ENCODE measurements at regions not wholly inside any gene's neighbourhood (a gene's known extent, or its start where the extent isn't known, plus 50 kb on each side); places are given as distances from the start of the nearest gene placed in this dataset.

GRCh38 chr13:38415233-38415632 lies 65.6 kb downstream of the UFM1 start:
- H3K4me3 ChIP-seq (ENCODE audit: low read depth, low read length): no peak overlapping the region
- no peak for TF ChIP-seq MAX (IDR thresholded peaks at IDR 0.05; ENCODE audit: low read depth, low read length)
- no peak for TF ChIP-seq MYC (IDR thresholded peaks at IDR 0.05; ENCODE audit: low read depth, low read length)
- no peak for TF ChIP-seq CTCF (IDR thresholded peaks at IDR 0.05; ENCODE audit: low read depth, low read length)
- TF ChIP-seq POLR2A (IDR thresholded peaks at IDR 0.05; ENCODE audit: extremely low read depth, insufficient read length): no peak
- peak; percentile 2 for DNase-seq (ENCODE audit: low read depth)

DNA sequence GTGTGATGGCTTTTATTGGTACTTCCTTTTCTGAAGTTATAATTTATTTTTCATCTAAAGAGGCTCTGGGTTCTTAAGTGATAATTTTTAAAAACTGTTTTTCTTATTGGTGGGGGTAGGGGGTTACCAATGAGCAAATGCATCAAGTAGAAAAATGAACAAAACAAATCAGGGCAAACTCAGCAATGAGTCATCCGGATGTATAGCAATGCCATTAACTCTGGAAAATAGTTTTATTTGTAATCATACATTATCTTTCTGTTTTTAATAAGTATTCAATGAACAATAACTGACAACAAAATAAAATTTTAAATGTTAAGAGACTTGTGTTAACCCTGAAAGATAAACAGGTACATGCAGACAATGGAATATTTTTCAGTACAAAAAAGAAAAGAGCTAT lies 67.6 kb downstream of the UFM1 start:
- DNase-seq (ENCODE audit: low read depth): no peak
- TF ChIP-seq CTCF (IDR thresholded peaks at IDR 0.05; ENCODE audit: low read depth, low read length) (no peak), POLR2A (IDR thresholded peaks at IDR 0.05; ENCODE audit: extremely low read depth, insufficient read length) (no peak), MAX (IDR thresholded peaks at IDR 0.05; ENCODE audit: low read depth, low read length) (no peak), MYC (IDR thresholded peaks at IDR 0.05; ENCODE audit: low read depth, low read length) (no peak)
- no peak overlapping the region for H3K4me3 ChIP-seq (ENCODE audit: low read depth, low read length)

- peak; percentile 33 for DNase-seq (ENCODE audit: low read depth)
- no peak overlapping the region for H3K4me3 ChIP-seq (ENCODE audit: low read depth, low read length)
- peak; percentile 33 for TF ChIP-seq CTCF (IDR thresholded peaks at IDR 0.05; ENCODE audit: low read depth, low read length)
- TF ChIP-seq MYC (IDR thresholded peaks at IDR 0.05; ENCODE audit: low read depth, low read length): no peak
- TF ChIP-seq MAX (IDR thresholded peaks at IDR 0.05; ENCODE audit: low read depth, low read length): no peak
- TF ChIP-seq POLR2A (IDR thresholded peaks at IDR 0.05; ENCODE audit: extremely low read depth, insufficient read length): no peak
Observed at GRCh38 chr13:38417727-38418126, 68.1 kb downstream of the UFM1 start.

DNA sequence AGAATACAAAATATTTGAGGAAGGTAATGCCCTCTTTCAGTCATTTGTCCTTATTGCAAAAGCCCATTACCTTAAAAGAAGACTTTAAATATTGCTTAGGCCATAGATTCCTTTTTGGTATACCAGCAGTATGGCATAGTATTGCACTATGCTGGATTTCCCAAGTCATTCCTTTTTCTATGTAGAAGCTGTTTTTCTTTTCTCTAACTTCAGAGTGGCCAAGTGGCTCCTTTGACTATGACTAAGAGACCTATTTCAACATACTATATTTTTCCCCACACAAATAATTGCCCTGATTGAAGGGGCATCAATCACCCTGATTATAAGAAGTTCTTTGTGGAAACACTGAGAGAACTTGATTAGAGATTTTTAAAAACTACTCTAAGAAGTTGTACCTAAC lies 68.6 kb downstream of the UFM1 start:
- TF ChIP-seq POLR2A (IDR thresholded peaks at IDR 0.05; ENCODE audit: extremely low read depth, insufficient read length): no peak
- no peak for DNase-seq (ENCODE audit: low read depth)
- no peak overlapping the region for H3K4me3 ChIP-seq (ENCODE audit: low read depth, low read length)

GRCh38 chr13:38419312-38419873 lies 69.7 kb downstream of the UFM1 start:
- no peak for TF ChIP-seq POLR2A (IDR thresholded peaks at IDR 0.05; ENCODE audit: extremely low read depth, insufficient read length)
- no peak for TF ChIP-seq MYC (IDR thresholded peaks at IDR 0.05; ENCODE audit: low read depth, low read length)
- no peak for TF ChIP-seq CTCF (IDR thresholded peaks at IDR 0.05; ENCODE audit: low read depth, low read length)
- TF ChIP-seq MAX (IDR thresholded peaks at IDR 0.05; ENCODE audit: low read depth, low read length): no peak
- DNase-seq (ENCODE audit: low read depth): no peak
- H3K4me3 ChIP-seq (ENCODE audit: low read depth, low read length): no peak overlapping the region

- no peak for DNase-seq (ENCODE audit: low read depth)
- no peak overlapping the region for H3K4me3 ChIP-seq (ENCODE audit: low read depth, low read length)
- no peak for TF ChIP-seq MAX (IDR thresholded peaks at IDR 0.05; ENCODE audit: low read depth, low read length)
- no peak for TF ChIP-seq MYC (IDR thresholded peaks at IDR 0.05; ENCODE audit: low read depth, low read length)
- TF ChIP-seq CTCF (IDR thresholded peaks at IDR 0.05; ENCODE audit: low read depth, low read length): no peak
- no peak for TF ChIP-seq POLR2A (IDR thresholded peaks at IDR 0.05; ENCODE audit: extremely low read depth, insufficient read length)
Observed at GRCh38 chr13:38421590-38422560, 72.2 kb downstream of the UFM1 start.

Measured in NB4 (cell line).